ENCODE measurements at regions not wholly inside any gene's neighbourhood (a gene's known extent, or its start where the extent isn't known, plus 50 kb on each side); places are given as distances from the start of the nearest gene placed in this dataset.

DNA sequence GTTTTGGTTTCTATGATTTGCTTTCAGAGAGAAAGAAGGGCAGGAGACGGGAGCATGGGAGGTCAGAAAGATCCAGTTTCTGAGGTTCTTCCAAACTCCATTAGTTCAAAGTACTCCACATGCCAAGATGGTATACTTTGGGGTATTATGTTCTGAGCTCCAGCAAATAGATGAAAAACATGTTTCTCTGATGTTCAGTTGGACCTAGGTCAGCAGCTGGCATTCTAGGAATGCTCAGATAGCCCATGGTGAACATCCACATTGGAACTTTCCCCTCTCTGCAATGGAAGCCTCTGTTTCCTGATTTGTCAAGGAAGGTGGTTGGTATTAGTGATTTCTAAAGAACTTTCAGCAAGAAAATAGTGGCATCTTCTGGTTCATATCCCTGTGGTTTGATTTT is 257.5 kb downstream of the KTN1 start:
- Histone ChIP-seq H3K9ac (replicated peaks; ENCODE audit: extremely low read depth, insufficient read depth, low read length) (no peak overlapping the region), H3K4me1 (ENCODE audit: control insufficient read depth, extremely low read depth, insufficient read depth, low read length) (no peaks in the 10 kb centered on the region), H2AFZ (ENCODE audit: low read depth, low read length) (no peak overlapping the region), H3K4me3 (replicated peaks in 1 of 3; ENCODE audit: insufficient read depth in 1 of 3, low read depth in 1 of 3, low read length in 3 of 3) (no peak overlapping the region), H3K9me1 (replicated peaks; ENCODE audit: control insufficient read depth, extremely low read depth, insufficient read depth, low read length) (no peaks in the 10 kb centered on the region), H3K79me2 (ENCODE audit: control insufficient read depth, insufficient read depth, low read length) (no peaks in the 10 kb centered on the region), H3K27ac (ENCODE audit: insufficient read depth, low read depth, low read length) (no peak overlapping the region), H4K20me1 (replicated peaks; ENCODE audit: control insufficient read depth, extremely low read depth, insufficient read depth, low read length) (no peaks in the 10 kb centered on the region), H3K36me3 (ENCODE audit: control insufficient read depth in 2 of 2, extremely low read depth in 1 of 2, insufficient read depth in 2 of 2, low read length in 2 of 2) (no peaks in the 10 kb centered on the region), H3K9me3 (replicated peaks; ENCODE audit: control insufficient read depth, insufficient read depth, low read length) (no peaks in the 10 kb centered on the region), H3K4me2 (ENCODE audit: insufficient read depth, low read length) (no peak overlapping the region), H3K27me3 (ENCODE audit: control insufficient read depth in 2 of 2, insufficient read depth in 2 of 2, low read length in 2 of 2) (no peaks in the 10 kb centered on the region)
- TF ChIP-seq JUN (IDR thresholded peaks at IDR 0.05; ENCODE audit: borderline replicate concordance, insufficient read depth, insufficient read length, low read depth): no peak
- TF ChIP-seq, protein P1, sequence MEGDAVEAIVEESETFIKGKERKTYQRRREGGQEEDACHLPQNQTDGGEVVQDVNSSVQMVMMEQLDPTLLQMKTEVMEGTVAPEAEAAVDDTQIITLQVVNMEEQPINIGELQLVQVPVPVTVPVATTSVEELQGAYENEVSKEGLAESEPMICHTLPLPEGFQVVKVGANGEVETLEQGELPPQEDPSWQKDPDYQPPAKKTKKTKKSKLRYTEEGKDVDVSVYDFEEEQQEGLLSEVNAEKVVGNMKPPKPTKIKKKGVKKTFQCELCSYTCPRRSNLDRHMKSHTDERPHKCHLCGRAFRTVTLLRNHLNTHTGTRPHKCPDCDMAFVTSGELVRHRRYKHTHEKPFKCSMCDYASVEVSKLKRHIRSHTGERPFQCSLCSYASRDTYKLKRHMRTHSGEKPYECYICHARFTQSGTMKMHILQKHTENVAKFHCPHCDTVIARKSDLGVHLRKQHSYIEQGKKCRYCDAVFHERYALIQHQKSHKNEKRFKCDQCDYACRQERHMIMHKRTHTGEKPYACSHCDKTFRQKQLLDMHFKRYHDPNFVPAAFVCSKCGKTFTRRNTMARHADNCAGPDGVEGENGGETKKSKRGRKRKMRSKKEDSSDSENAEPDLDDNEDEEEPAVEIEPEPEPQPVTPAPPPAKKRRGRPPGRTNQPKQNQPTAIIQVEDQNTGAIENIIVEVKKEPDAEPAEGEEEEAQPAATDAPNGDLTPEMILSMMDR (IDR thresholded peaks at IDR 0.05; ENCODE audit: extremely low read depth in 1 of 2, insufficient read depth in 1 of 2, low read depth in 1 of 2, low read length in 2 of 2): no peak
- no peak for TF ChIP-seq MYC (IDR thresholded peaks at IDR 0.05; ENCODE audit: low read depth, low read length)
- no peak for TF ChIP-seq FOS (IDR thresholded peaks at IDR 0.05; ENCODE audit: borderline replicate concordance, insufficient read depth, low read length)
- TF ChIP-seq GATA2 (IDR thresholded peaks at IDR 0.05; ENCODE audit: insufficient read depth, insufficient read length, low read depth, low read length): no peak
- TF ChIP-seq, protein P2, sequence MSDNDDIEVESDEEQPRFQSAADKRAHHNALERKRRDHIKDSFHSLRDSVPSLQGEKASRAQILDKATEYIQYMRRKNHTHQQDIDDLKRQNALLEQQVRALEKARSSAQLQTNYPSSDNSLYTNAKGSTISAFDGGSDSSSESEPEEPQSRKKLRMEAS (IDR thresholded peaks at IDR 0.05; ENCODE audit: insufficient read depth, insufficient read length): no peak
- no peak for TF ChIP-seq POLR2AphosphoS5 (IDR thresholded peaks at IDR 0.05; ENCODE audit: insufficient read depth, low read depth, low read length)
- no TSS peak for BruUV-seq (replicated peaks)
- DNase-seq (ENCODE audit: low read depth, low spot score) (no peak), FAIRE-seq (no peak)
- intact Hi-C loops (cut with micrococcal nuclease): no loop called here
- CTCF ChIA-PET: no interaction called here
- dilution Hi-C loops (cut with MboI; ENCODE audit: extremely low pct_ligation_motif_present, low sequenced_read_pairs): no loop called here
- POLR2A ChIA-PET: no interaction called here
